ENCODE measurements at regions not wholly inside any gene's neighbourhood (a gene's known extent, or its start where the extent isn't known, plus 50 kb on each side); places are given as distances from the start of the nearest gene placed in this dataset.
"Not testable (repeated sequence)": the region's sequence is repeated elsewhere in the genome, so short reads cannot be mapped to it uniquely, and the experiment has no call there.

DNA sequence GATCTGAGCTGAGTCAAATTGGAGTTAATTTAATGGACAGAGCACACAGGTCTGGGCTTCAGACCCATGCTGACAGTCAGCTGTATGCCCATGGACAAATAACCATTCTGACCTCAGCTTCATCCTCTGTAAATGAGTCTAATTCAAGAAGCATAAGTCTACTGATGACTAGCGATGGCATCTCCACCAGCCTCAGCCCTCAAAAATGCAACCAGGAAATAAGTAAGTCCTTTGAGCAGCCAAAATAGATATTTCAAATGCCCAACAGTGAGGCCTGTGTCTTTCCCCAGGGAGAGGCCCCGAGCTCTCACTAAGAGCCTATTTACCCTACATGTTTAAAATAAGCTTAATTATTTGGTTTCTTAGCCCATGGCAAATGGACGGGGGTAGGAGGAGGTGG is 114.2 kb upstream of the MTHFD1L start:
- in situ Hi-C loops (cut with HindIII; ENCODE audit: low pct_ligation_motif_present, low sequenced_read_pairs): no loop called here
- H3K27me3 ChIP-seq (replicated peaks): no peaks in the 10 kb centered on the region
- TF ChIP-seq, protein P1, sequence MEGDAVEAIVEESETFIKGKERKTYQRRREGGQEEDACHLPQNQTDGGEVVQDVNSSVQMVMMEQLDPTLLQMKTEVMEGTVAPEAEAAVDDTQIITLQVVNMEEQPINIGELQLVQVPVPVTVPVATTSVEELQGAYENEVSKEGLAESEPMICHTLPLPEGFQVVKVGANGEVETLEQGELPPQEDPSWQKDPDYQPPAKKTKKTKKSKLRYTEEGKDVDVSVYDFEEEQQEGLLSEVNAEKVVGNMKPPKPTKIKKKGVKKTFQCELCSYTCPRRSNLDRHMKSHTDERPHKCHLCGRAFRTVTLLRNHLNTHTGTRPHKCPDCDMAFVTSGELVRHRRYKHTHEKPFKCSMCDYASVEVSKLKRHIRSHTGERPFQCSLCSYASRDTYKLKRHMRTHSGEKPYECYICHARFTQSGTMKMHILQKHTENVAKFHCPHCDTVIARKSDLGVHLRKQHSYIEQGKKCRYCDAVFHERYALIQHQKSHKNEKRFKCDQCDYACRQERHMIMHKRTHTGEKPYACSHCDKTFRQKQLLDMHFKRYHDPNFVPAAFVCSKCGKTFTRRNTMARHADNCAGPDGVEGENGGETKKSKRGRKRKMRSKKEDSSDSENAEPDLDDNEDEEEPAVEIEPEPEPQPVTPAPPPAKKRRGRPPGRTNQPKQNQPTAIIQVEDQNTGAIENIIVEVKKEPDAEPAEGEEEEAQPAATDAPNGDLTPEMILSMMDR (IDR thresholded peaks at IDR 0.05; ENCODE audit: low read depth, low read length, missing control alignments): no peak
- H3K4me3 ChIP-seq (ENCODE audit: low read depth, low read length): no peak overlapping the region
- H3K27ac ChIP-seq: no peak overlapping the region
- H3K36me3 ChIP-seq (replicated peaks): no peaks in the 10 kb centered on the region
- DNase-seq: peak; percentile 6

GRCh38 chr6:150752409-150752808 is 113.1 kb upstream of the MTHFD1L start:
- TF ChIP-seq, protein P1 (IDR thresholded peaks at IDR 0.05; ENCODE audit: low read depth, low read length, missing control alignments): no peak
- in situ Hi-C loops (cut with HindIII; ENCODE audit: low pct_ligation_motif_present, low sequenced_read_pairs): no loop called here
- Histone ChIP-seq H3K36me3 (replicated peaks) (no peaks in the 10 kb centered on the region), H3K27ac (no peak overlapping the region), H3K4me3 (ENCODE audit: low read depth, low read length) (no peak overlapping the region), H3K27me3 (replicated peaks) (no peaks in the 10 kb centered on the region)
- DNase-seq: no peak

DNA sequence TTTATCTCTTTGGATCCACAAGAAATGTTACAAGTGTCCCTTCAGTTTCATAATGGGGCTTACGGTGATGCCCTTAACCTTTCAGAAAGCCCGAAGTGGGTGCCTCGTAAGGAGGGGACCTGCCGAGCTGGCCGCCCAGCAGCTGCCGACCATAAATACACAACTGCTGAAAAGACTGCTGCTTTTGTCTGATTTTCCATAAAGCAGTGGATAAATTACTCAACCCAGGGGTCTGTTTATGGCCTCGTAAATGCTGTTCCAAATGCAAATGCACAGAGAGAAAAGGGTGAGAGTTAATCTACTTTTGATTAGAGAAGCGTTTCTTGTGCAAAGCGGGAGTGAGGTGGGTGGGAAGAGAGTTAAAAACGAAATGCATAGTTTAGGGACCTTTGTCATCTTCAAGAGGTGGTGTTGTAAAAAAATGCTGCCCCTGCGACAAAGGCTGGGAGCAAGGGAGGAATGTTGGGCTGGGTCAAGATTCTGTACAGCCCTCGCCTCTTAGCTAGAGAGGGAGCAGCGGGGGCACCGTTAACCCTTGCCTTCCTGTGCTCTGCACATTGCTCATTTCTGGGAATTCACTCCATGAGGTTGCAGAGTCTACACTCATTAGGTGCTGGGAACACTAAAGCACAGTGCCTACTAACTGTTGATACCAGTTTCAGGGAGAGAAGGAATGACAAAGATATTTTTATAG is 112.0 kb upstream of the MTHFD1L start:
- no peak overlapping the region for H3K4me3 ChIP-seq (ENCODE audit: low read depth, low read length)
- no peaks in the 10 kb centered on the region for H3K27me3 ChIP-seq (replicated peaks)
- no peak for DNase-seq
- in situ Hi-C loops (cut with HindIII; ENCODE audit: low pct_ligation_motif_present, low sequenced_read_pairs): no loop called here
- no peak overlapping the region for H3K27ac ChIP-seq
- TF ChIP-seq, protein P1 (IDR thresholded peaks at IDR 0.05; ENCODE audit: low read depth, low read length, missing control alignments): no peak
- H3K36me3 ChIP-seq (replicated peaks): no peaks in the 10 kb centered on the region

GRCh38 chr6:150755042-150755441 is 110.5 kb upstream of the MTHFD1L start:
- in situ Hi-C loops (cut with HindIII; ENCODE audit: low pct_ligation_motif_present, low sequenced_read_pairs): no loop called here
- Histone ChIP-seq H3K27ac (no peak overlapping the region), H3K27me3 (replicated peaks) (no peaks in the 10 kb centered on the region), H3K4me3 (ENCODE audit: low read depth, low read length) (no peak overlapping the region), H3K36me3 (replicated peaks) (no peaks in the 10 kb centered on the region)
- DNase-seq: no peak
- TF ChIP-seq, protein P1 (IDR thresholded peaks at IDR 0.05; ENCODE audit: low read depth, low read length, missing control alignments): no peak

- no peak for DNase-seq
- Histone ChIP-seq H3K27me3 (replicated peaks) (no peaks in the 10 kb centered on the region), H3K36me3 (replicated peaks) (no peaks in the 10 kb centered on the region), H3K27ac (no peak overlapping the region), H3K4me3 (ENCODE audit: low read depth, low read length) (no peak overlapping the region)
- in situ Hi-C loops (cut with HindIII; ENCODE audit: low pct_ligation_motif_present, low sequenced_read_pairs): no loop called here
- TF ChIP-seq, protein P1 (IDR thresholded peaks at IDR 0.05; ENCODE audit: low read depth, low read length, missing control alignments): no peak
Measured at GRCh38 chr6:150755524-150755923, 110.0 kb upstream of the MTHFD1L start.

DNA sequence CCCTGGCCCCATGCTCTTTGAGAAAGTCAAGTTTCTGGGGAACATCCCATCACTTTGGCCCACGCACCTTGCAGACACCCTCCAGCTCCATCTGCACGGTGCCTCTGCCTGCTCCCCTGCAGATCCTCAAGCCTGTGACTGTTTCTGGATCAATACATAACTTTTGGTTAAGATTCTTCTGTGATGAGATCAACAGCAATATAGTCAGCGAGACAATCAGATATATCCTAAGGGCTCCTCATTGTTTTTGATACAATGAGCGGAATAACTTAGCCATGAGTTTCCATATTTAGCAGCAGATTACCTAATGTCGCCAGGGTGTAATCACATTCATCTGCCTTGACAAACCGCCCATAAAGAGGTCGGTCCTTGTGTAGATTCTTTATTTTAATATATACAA is 109.3 kb upstream of the MTHFD1L start:
- Histone ChIP-seq H3K36me3 (replicated peaks) (no peaks in the 10 kb centered on the region), H3K27me3 (replicated peaks) (no peaks in the 10 kb centered on the region), H3K4me3 (ENCODE audit: low read depth, low read length) (no peak overlapping the region), H3K27ac (no peak overlapping the region)
- in situ Hi-C loops (cut with HindIII; ENCODE audit: low pct_ligation_motif_present, low sequenced_read_pairs): no loop called here
- TF ChIP-seq, protein P1 (IDR thresholded peaks at IDR 0.05; ENCODE audit: low read depth, low read length, missing control alignments): no peak
- no peak for DNase-seq

DNA sequence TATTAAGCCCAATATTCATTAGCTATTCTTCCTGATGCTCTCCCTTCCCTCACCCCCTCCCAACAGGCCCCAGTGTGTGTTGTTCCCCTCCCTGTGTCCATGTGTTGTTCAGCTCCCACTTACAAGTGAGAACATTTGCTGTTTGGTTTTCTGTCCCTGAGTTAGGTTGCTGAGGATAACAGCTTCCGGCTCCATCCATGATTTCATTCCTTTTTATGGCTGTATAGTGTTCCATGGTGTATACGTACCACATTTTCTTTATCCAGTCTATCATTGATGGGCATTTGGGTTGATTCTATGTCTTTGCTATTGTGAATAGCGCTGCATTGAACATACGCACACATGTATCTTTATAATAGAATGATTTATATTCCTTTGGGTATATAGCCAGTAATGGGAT is 107.7 kb upstream of the MTHFD1L start:
- H3K27me3 ChIP-seq (replicated peaks); H3K4me3 ChIP-seq (ENCODE audit: low read depth, low read length); H3K27ac ChIP-seq; DNase-seq; H3K36me3 ChIP-seq (replicated peaks); in situ Hi-C loops (cut with HindIII; ENCODE audit: low pct_ligation_motif_present, low sequenced_read_pairs): not testable (repeated sequence)
